Hypothalamus (tissue), 51 donors: ENCODE measurements at regions not wholly inside any gene's neighbourhood (a gene's known extent, or its start where the extent isn't known, plus 50 kb on each side); places are given as distances from the start of the nearest gene placed in this dataset.
A peak's percentile ranks its signal among the peaks of the same experiment; 100 is the strongest.
"Not testable (repeated sequence)": the region's sequence is repeated elsewhere in the genome, so short reads cannot be mapped to it uniquely, and the experiment has no call there.

ENCODE experiments used
- DNase-seq, 51 donors: peaks; one replicate each; lab custom pipeline; 2025; lab: John Stamatoyannopoulos, UW

- peak in 11 of 51 donors; percentile 2 to 28 (median 13) for DNase-seq
These were observed 450.4 kb downstream of the MIAT start for GRCh38 chr22:27107824-27108223.

GRCh38 chr22:27108425-27109114 lies 451.2 kb downstream of the MIAT start:
- DNase-seq, result peak in 31 of 51 donors; percentile 6 to 73 (median 45)

- not testable (repeated sequence) for DNase-seq
These were observed 452.0 kb downstream of the MIAT start for GRCh38 chr22:27109406-27109805.

GRCh38 chr22:27110665-27111451 lies 453.5 kb downstream of the MIAT start:
- no peak for DNase-seq

- DNase-seq, result no peak
These were observed 454.6 kb downstream of the MIAT start for GRCh38 chr22:27111796-27112672.

- peak in 17 of 51 donors; percentile 20 to 69 (median 38) for DNase-seq
These were observed 455.8 kb downstream of the MIAT start for GRCh38 chr22:27113211-27113635.

- DNase-seq, result no peak
These were observed 456.3 kb downstream of the MIAT start for GRCh38 chr22:27113641-27114040.

- no peak for DNase-seq
These were observed 456.8 kb downstream of the MIAT start for GRCh38 chr22:27114186-27114585.

- no peak for DNase-seq
These were observed 458.0 kb downstream of the MIAT start for GRCh38 chr22:27115410-27115809.

- DNase-seq, result no peak
These were observed 458.4 kb downstream of the MIAT start for GRCh38 chr22:27115816-27116256.

- DNase-seq, result no peak
These were observed 459.1 kb downstream of the MIAT start for GRCh38 chr22:27116312-27117086.

GRCh38 chr22:27120036-27120435 lies 462.6 kb downstream of the MIAT start:
- no peak for DNase-seq

- DNase-seq, result no peak
These were observed 465.2 kb downstream of the MIAT start for GRCh38 chr22:27122574-27122973.

- DNase-seq, result no peak
These were observed 466.5 kb downstream of the MIAT start for GRCh38 chr22:27123880-27124279.

- DNase-seq, result peak in 4 of 51 donors; percentile 21 to 35 (median 26)
These were observed 467.1 kb downstream of the MIAT start for GRCh38 chr22:27124351-27124966.

- DNase-seq, result no peak
These were observed 468.2 kb downstream of the MIAT start for GRCh38 chr22:27125539-27125938.

- no peak for DNase-seq
These were observed 470.5 kb downstream of the MIAT start for GRCh38 chr22:27127911-27128310.

- peak in 10 of 51 donors; percentile 5 to 41 (median 14) for DNase-seq
These were observed 471.2 kb downstream of the MIAT start for GRCh38 chr22:27128461-27129085.

- no peak for DNase-seq
These were observed 471.9 kb downstream of the MIAT start for GRCh38 chr22:27129266-27129665.
